Right lobe of liver (tissue), 4 donors: ENCODE measurements at regions not wholly inside any gene's neighbourhood (a gene's known extent, or its start where the extent isn't known, plus 50 kb on each side); places are given as distances from the start of the nearest gene placed in this dataset.

ENCODE experiments used
- POLR2A ChIP-seq: fragments of 450-650 bp; IDR thresholded peaks from one replicate; pipeline ENCODE4 v1.6.1; 2017; ENCODE audit warnings: antibody characterized with exemption, mild to moderate bottlenecking
- TF ChIP-seq, protein P1 (sequence below), 4 donors: fragments of 200-600 bp in 3 of 4; fragments of 450-650 bp in 1 of 4; IDR thresholded peaks; one replicate each; pipeline versions ENCODE4 v1.5.1 to v1.8.0; 2016 to 2022; ENCODE audit warnings: antibody characterized with exemption in 4 of 4, mild to moderate bottlenecking in 2 of 4
- donor health status: DM: no; HTN: no; CAD: no.
- donor health status: DM: no; HTN: no; CAD: no.
- donor health status: DM: no; HTN: yes; CAD: no.

GRCh38 chr3:110332629-110333028, 739.0 kb upstream of the NECTIN3 start:
- TF ChIP-seq, protein P1, sequence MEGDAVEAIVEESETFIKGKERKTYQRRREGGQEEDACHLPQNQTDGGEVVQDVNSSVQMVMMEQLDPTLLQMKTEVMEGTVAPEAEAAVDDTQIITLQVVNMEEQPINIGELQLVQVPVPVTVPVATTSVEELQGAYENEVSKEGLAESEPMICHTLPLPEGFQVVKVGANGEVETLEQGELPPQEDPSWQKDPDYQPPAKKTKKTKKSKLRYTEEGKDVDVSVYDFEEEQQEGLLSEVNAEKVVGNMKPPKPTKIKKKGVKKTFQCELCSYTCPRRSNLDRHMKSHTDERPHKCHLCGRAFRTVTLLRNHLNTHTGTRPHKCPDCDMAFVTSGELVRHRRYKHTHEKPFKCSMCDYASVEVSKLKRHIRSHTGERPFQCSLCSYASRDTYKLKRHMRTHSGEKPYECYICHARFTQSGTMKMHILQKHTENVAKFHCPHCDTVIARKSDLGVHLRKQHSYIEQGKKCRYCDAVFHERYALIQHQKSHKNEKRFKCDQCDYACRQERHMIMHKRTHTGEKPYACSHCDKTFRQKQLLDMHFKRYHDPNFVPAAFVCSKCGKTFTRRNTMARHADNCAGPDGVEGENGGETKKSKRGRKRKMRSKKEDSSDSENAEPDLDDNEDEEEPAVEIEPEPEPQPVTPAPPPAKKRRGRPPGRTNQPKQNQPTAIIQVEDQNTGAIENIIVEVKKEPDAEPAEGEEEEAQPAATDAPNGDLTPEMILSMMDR (IDR thresholded peaks at IDR 0.05) = no peak
- no peak for TF ChIP-seq POLR2A
